HG03135 (cell line): ENCODE measurements at regions not wholly inside any gene's neighbourhood (a gene's known extent, or its start where the extent isn't known, plus 50 kb on each side); places are given as distances from the start of the nearest gene placed in this dataset.
"Not testable (repeated sequence)": the region's sequence is repeated elsewhere in the genome, so short reads cannot be mapped to it uniquely, and the experiment has no call there.

ENCODE experiments used
- ATAC-seq: cut with Tn5 transposase; IDR thresholded peaks from one replicate; pipeline ENCODE4 v1.9.1; 2021; ENCODE audit warnings: mild to moderate bottlenecking, moderate library complexity; ENCODE audit not compliant: unreplicated experiment

- ATAC-seq = no peak
Observed at GRCh38 chr17:68705714-68706076, 104.5 kb upstream of the FAM20A start.

DNA sequence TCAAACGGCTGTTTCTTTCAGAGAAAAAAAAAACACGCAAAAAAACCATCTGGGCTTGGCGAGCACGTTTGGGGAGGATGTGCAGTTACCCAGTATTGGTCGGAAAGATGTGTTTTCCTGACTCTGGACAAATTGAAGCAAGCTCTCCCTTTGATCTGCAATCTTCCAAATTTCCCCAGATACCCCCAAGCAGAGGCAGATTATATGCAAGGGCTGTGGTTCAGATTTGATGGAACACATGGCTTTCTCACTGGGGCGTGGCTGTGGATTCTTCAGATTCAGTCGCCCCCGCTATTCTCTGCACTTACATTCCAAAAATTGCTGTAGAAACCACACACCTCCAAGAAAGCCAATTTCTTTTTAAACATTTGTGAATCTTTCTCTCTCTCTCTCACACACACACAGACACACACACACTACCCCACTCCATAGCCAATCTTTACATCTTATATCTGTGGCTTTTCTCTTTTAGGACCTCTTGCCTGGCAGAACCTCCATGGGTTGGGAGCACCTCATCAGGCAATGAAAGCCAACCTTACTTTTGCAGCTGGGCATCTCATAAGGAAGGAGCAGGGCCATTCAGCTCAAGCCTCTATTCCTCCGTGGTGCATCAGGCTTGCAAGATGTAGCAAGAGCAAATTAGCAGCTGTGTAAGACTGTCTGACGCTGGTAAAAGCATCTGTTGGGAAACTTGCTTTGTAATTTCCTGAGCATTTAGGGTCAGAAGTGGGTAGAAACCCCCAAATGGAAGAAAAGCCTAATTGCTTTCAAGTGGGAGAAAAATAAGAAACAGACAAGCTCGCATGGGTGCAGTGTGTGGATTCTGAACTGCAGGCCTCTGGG, 103.9 kb upstream of the FAM20A start:
- no peak for ATAC-seq

- no peak for ATAC-seq
Observed at GRCh38 chr17:68701046-68701445, 99.9 kb upstream of the FAM20A start.

GRCh38 chr17:68700421-68700820, 99.3 kb upstream of the FAM20A start:
- ATAC-seq = no peak

- ATAC-seq = no peak
Observed at GRCh38 chr17:68699936-68700335, 98.8 kb upstream of the FAM20A start.

GRCh38 chr17:68698746-68699145, 97.6 kb upstream of the FAM20A start:
- no peak for ATAC-seq

- no peak for ATAC-seq
Observed at GRCh38 chr17:68697850-68698361, 96.7 kb upstream of the FAM20A start.

- ATAC-seq = no peak
Observed at GRCh38 chr17:68695659-68696058, 94.5 kb upstream of the FAM20A start.

- no peak for ATAC-seq
Observed at GRCh38 chr17:68694791-68695485, 93.8 kb upstream of the FAM20A start.

- ATAC-seq = no peak
Observed at GRCh38 chr17:68693896-68694295, 92.7 kb upstream of the FAM20A start.

GRCh38 chr17:68693466-68693865, 92.3 kb upstream of the FAM20A start:
- ATAC-seq = no peak

- ATAC-seq = no peak
Observed at GRCh38 chr17:68686108-68686988, 85.2 kb upstream of the FAM20A start.

DNA sequence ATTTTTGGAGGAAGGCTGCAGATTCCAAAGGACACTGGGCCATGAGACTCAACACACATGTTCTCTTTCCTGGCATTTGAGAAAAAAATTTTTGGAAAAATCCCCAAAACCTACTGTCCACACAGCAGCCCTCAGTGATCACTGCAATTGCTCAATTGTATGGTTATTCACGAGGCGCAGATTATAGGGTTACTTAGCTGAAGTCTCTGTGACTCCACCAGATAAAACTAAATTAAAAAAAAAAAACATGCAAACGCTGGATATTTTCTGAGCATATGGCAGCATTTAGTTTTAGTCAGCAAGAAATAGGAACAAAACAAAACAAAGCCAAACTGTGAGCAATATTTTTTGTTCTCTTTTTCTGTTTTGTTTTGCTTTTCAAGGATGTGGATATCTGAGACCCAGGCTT, 83.8 kb upstream of the FAM20A start:
- no peak for ATAC-seq

- no peak for ATAC-seq
Observed at GRCh38 chr17:68682903-68683302, 81.7 kb upstream of the FAM20A start.

DNA sequence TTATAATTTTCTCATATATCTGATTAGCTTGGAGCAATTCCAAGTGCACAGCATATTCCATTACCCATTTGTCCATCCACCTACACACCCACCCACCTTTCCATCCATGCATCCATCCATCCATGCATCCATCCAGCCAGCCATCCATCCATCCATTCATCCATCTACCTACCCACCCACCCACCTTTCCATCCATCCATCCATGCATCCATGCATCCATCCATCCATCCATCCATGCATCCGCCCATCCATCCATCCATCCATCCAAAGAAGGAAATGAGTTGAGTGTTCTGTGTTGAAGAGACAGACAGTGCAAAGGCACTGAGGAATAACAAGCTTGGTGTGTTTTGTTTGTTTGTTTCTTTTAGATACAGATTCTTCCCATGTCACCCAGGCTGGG, 78.7 kb upstream of the FAM20A start:
- no peak for ATAC-seq

GRCh38 chr17:68676856-68677255, 75.7 kb upstream of the FAM20A start:
- ATAC-seq = no peak

DNA sequence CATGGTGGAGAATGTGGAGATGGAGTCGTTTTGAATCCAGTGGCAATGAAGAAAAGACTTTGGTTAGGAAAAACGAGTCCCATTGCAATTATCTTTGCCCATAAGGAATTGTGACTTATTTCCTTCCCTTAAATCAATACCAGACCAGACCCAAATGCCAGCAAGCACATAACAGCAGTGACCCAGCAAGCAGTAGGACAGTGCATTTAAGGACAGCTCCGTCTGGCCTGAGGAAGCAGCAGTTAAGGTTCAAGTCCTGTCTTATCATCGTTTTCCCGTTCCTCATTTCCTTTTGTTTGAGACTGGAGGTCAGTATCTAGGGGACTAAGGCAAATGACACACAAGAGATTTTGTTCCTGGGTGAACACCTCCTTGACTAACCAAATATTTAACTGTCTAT, 74.6 kb upstream of the FAM20A start:
- no peak for ATAC-seq

- ATAC-seq = no peak
Observed at GRCh38 chr17:68674029-68674925, 73.1 kb upstream of the FAM20A start.

GRCh38 chr17:68670967-68671693, 70.0 kb upstream of the FAM20A start:
- ATAC-seq = no peak

- ATAC-seq = not testable (repeated sequence)
Observed at GRCh38 chr17:68666438-68666837, 65.3 kb upstream of the FAM20A start.
